ENCODE measurements at regions not wholly inside any gene's neighbourhood (a gene's known extent, or its start where the extent isn't known, plus 50 kb on each side); places are given as distances from the start of the nearest gene placed in this dataset.
"Not testable (repeated sequence)": the region's sequence is repeated elsewhere in the genome, so short reads cannot be mapped to it uniquely, and the experiment has no call there.

DNA sequence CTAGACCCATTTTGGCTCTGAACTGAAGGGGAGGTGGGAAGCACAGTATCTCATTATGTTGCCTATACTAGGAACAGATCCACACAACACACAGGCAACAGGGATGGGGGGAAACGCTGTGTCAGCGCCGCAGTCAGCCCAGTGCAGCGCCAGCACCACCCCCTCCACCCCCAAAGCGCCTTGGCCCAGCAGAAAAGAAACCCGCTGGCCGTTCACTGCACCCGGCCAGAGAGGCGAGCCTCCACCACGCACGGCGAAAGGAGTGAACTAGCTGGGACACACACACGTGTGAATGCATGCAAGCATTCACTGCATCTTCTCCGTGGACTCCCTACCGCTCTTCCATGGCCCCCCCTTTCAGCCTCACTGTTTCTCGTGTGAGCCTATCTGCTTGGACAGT is 205.6 kb downstream of the HIBADH start:
- TF ChIP-seq, protein P1, sequence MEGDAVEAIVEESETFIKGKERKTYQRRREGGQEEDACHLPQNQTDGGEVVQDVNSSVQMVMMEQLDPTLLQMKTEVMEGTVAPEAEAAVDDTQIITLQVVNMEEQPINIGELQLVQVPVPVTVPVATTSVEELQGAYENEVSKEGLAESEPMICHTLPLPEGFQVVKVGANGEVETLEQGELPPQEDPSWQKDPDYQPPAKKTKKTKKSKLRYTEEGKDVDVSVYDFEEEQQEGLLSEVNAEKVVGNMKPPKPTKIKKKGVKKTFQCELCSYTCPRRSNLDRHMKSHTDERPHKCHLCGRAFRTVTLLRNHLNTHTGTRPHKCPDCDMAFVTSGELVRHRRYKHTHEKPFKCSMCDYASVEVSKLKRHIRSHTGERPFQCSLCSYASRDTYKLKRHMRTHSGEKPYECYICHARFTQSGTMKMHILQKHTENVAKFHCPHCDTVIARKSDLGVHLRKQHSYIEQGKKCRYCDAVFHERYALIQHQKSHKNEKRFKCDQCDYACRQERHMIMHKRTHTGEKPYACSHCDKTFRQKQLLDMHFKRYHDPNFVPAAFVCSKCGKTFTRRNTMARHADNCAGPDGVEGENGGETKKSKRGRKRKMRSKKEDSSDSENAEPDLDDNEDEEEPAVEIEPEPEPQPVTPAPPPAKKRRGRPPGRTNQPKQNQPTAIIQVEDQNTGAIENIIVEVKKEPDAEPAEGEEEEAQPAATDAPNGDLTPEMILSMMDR (IDR thresholded peaks at IDR 0.05; ENCODE audit: poor library complexity), result not testable (repeated sequence)
- TF ChIP-seq EZH2 (IDR thresholded peaks at IDR 0.05; ENCODE audit: borderline replicate concordance), result not testable (repeated sequence)

Measured in hepatocyte (in vitro differentiated cells).